ENCODE measurements at regions not wholly inside any gene's neighbourhood (a gene's known extent, or its start where the extent isn't known, plus 50 kb on each side); places are given as distances from the start of the nearest gene placed in this dataset.
A peak's percentile ranks its signal among the peaks of the same experiment; 100 is the strongest.

- FAIRE-seq (no peak), DNase-seq (ENCODE audit: insufficient read length, low spot score) (peak; percentile 9)
- TF ChIP-seq POU2F2 (IDR thresholded peaks at IDR 0.05; ENCODE audit: low read depth, low read length) (no peak), TAF1 (IDR thresholded peaks at IDR 0.05; ENCODE audit: low read depth, low read length) (no peak), PAX5 (IDR thresholded peaks at IDR 0.05; ENCODE audit: insufficient read depth, low read length, severe bottlenecking) (no peak), SPI1 (IDR thresholded peaks at IDR 0.05; ENCODE audit: low read depth, low read length) (no peak), POLR2A (IDR thresholded peaks at IDR 0.05; ENCODE audit: low read depth, low read length) (no peak), POLR2AphosphoS5 (IDR thresholded peaks at IDR 0.05; ENCODE audit: low read depth, low read length) (no peak)
These were observed 71.4 kb upstream of the TCF21 start for GRCh38 chr6:133817460-133818047.

- TF ChIP-seq PAX5 (IDR thresholded peaks at IDR 0.05; ENCODE audit: insufficient read depth, low read length, severe bottlenecking) (no peak), POU2F2 (IDR thresholded peaks at IDR 0.05; ENCODE audit: low read depth, low read length) (no peak), POLR2AphosphoS5 (IDR thresholded peaks at IDR 0.05; ENCODE audit: low read depth, low read length) (no peak), SPI1 (IDR thresholded peaks at IDR 0.05; ENCODE audit: low read depth, low read length) (no peak), TAF1 (IDR thresholded peaks at IDR 0.05; ENCODE audit: low read depth, low read length) (no peak), POLR2A (IDR thresholded peaks at IDR 0.05; ENCODE audit: low read depth, low read length) (no peak)
- DNase-seq (ENCODE audit: insufficient read length, low spot score) (no peak), FAIRE-seq (no peak)
These were observed 70.6 kb upstream of the TCF21 start for GRCh38 chr6:133818320-133818719.

GRCh38 chr6:133820208-133820607, 68.7 kb upstream of the TCF21 start:
- DNase-seq (ENCODE audit: insufficient read length, low spot score) (no peak), FAIRE-seq (no peak)
- TF ChIP-seq PAX5 (IDR thresholded peaks at IDR 0.05; ENCODE audit: insufficient read depth, low read length, severe bottlenecking): no peak
- no peak for TF ChIP-seq SPI1 (IDR thresholded peaks at IDR 0.05; ENCODE audit: low read depth, low read length)
- TF ChIP-seq POLR2A (IDR thresholded peaks at IDR 0.05; ENCODE audit: low read depth, low read length): no peak
- no peak for TF ChIP-seq POLR2AphosphoS5 (IDR thresholded peaks at IDR 0.05; ENCODE audit: low read depth, low read length)
- no peak for TF ChIP-seq TAF1 (IDR thresholded peaks at IDR 0.05; ENCODE audit: low read depth, low read length)
- no peak for TF ChIP-seq POU2F2 (IDR thresholded peaks at IDR 0.05; ENCODE audit: low read depth, low read length)

- FAIRE-seq: no peak
- no peak for DNase-seq (ENCODE audit: insufficient read length, low spot score)
- TF ChIP-seq PAX5 (IDR thresholded peaks at IDR 0.05; ENCODE audit: insufficient read depth, low read length, severe bottlenecking) (no peak), POU2F2 (IDR thresholded peaks at IDR 0.05; ENCODE audit: low read depth, low read length) (no peak), SPI1 (IDR thresholded peaks at IDR 0.05; ENCODE audit: low read depth, low read length) (no peak), POLR2AphosphoS5 (IDR thresholded peaks at IDR 0.05; ENCODE audit: low read depth, low read length) (no peak), POLR2A (IDR thresholded peaks at IDR 0.05; ENCODE audit: low read depth, low read length) (no peak), TAF1 (IDR thresholded peaks at IDR 0.05; ENCODE audit: low read depth, low read length) (no peak)
These were observed 61.1 kb upstream of the TCF21 start for GRCh38 chr6:133827766-133828165.

DNA sequence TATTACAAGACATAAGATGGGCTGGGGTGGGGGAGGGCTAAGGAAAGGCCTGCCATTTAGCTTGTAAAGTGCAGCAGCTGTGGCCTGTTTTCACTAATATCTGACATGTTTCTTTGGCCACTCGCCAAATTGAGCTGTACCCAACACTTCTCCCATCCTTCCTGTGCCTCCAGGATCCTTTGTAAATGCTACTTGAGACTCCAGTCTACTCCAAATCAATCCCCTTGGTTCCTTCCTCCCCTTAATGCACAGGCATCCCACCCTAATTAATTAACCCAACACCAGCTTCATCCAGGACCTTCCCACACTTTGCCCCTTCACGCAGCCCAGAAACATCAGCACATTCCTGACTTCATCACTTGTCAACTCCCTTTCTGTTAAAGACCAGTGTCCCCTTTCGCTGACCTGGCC, 55.0 kb upstream of the TCF21 start:
- no peak for TF ChIP-seq PAX5 (IDR thresholded peaks at IDR 0.05; ENCODE audit: insufficient read depth, low read length, severe bottlenecking)
- TF ChIP-seq POU2F2 (IDR thresholded peaks at IDR 0.05; ENCODE audit: low read depth, low read length): no peak
- no peak for TF ChIP-seq SPI1 (IDR thresholded peaks at IDR 0.05; ENCODE audit: low read depth, low read length)
- no peak for TF ChIP-seq POLR2A (IDR thresholded peaks at IDR 0.05; ENCODE audit: low read depth, low read length)
- no peak for TF ChIP-seq POLR2AphosphoS5 (IDR thresholded peaks at IDR 0.05; ENCODE audit: low read depth, low read length)
- no peak for TF ChIP-seq TAF1 (IDR thresholded peaks at IDR 0.05; ENCODE audit: low read depth, low read length)
- FAIRE-seq: no peak
- no peak for DNase-seq (ENCODE audit: insufficient read length, low spot score)

GRCh38 chr6:133834472-133835170, 54.3 kb upstream of the TCF21 start:
- DNase-seq (ENCODE audit: insufficient read length, low spot score): no peak
- no peak for FAIRE-seq
- TF ChIP-seq SPI1 (IDR thresholded peaks at IDR 0.05; ENCODE audit: low read depth, low read length) (no peak), PAX5 (IDR thresholded peaks at IDR 0.05; ENCODE audit: insufficient read depth, low read length, severe bottlenecking) (no peak), POLR2A (IDR thresholded peaks at IDR 0.05; ENCODE audit: low read depth, low read length) (no peak), TAF1 (IDR thresholded peaks at IDR 0.05; ENCODE audit: low read depth, low read length) (no peak), POU2F2 (IDR thresholded peaks at IDR 0.05; ENCODE audit: low read depth, low read length) (no peak), POLR2AphosphoS5 (IDR thresholded peaks at IDR 0.05; ENCODE audit: low read depth, low read length) (no peak)

DNA sequence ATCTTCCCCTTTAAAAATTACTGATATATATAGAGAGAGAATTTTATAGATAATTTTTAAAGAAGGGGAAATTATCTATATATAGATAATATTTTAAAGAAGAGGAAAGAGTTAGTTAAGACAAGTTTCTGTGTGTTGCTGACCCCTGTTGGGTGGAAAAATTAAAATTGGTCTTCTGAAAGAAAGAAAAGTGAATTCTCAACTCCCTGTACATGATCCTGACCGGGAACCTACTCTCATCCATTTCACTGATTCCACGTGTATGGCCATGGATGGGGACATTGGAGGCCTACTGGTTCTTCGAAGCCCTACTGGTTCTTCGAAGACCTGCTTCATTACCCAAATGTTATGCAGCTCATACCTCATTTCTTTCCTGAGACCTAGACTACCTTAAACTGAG, 53.0 kb upstream of the TCF21 start:
- FAIRE-seq (no peak), DNase-seq (ENCODE audit: insufficient read length, low spot score) (no peak)
- no peak for TF ChIP-seq POLR2AphosphoS5 (IDR thresholded peaks at IDR 0.05; ENCODE audit: low read depth, low read length)
- TF ChIP-seq POU2F2 (IDR thresholded peaks at IDR 0.05; ENCODE audit: low read depth, low read length): no peak
- TF ChIP-seq TAF1 (IDR thresholded peaks at IDR 0.05; ENCODE audit: low read depth, low read length): no peak
- TF ChIP-seq PAX5 (IDR thresholded peaks at IDR 0.05; ENCODE audit: insufficient read depth, low read length, severe bottlenecking): no peak
- TF ChIP-seq POLR2A (IDR thresholded peaks at IDR 0.05; ENCODE audit: low read depth, low read length): no peak

GRCh38 chr6:133837801-133838349, 51.0 kb upstream of the TCF21 start:
- FAIRE-seq (no peak), DNase-seq (ENCODE audit: insufficient read length, low spot score) (peak; percentile 24)
- no peak for TF ChIP-seq POLR2AphosphoS5 (IDR thresholded peaks at IDR 0.05; ENCODE audit: low read depth, low read length)
- no peak for TF ChIP-seq SPI1 (IDR thresholded peaks at IDR 0.05; ENCODE audit: low read depth, low read length)
- TF ChIP-seq POLR2A (IDR thresholded peaks at IDR 0.05; ENCODE audit: low read depth, low read length): no peak
- no peak for TF ChIP-seq TAF1 (IDR thresholded peaks at IDR 0.05; ENCODE audit: low read depth, low read length)
- no peak for TF ChIP-seq POU2F2 (IDR thresholded peaks at IDR 0.05; ENCODE audit: low read depth, low read length)
- TF ChIP-seq PAX5 (IDR thresholded peaks at IDR 0.05; ENCODE audit: insufficient read depth, low read length, severe bottlenecking): no peak

Data from GM12891 (cell line).